ENCODE measurements at regions not wholly inside any gene's neighbourhood (a gene's known extent, or its start where the extent isn't known, plus 50 kb on each side); places are given as distances from the start of the nearest gene placed in this dataset.

GRCh38 chr18:39500306-39500705 lies 1934.7 kb upstream of the CELF4 start:
- TF ChIP-seq CTCF (IDR thresholded peaks at IDR 0.05) (no peak), POLR2A (IDR thresholded peaks at IDR 0.05) (no peak)
